CD4-positive, alpha-beta T cell treated with Interleukin-12 subunit alpha and Interleukin-12 subunit beta, for 1 hour (primary cell): ENCODE measurements at regions not wholly inside any gene's neighbourhood (a gene's known extent, or its start where the extent isn't known, plus 50 kb on each side); places are given as distances from the start of the nearest gene placed in this dataset.
"Not testable (repeated sequence)": the region's sequence is repeated elsewhere in the genome, so short reads cannot be mapped to it uniquely, and the experiment has no call there.

Source experiments
- DNase-seq: peaks from one replicate; pipeline ENCODE4 v3.0.0-alpha.2; 2020

- no peak for DNase-seq
Measured at GRCh38 chr4:169885893-169886292, 128.1 kb upstream of the HPF1 start.

DNA sequence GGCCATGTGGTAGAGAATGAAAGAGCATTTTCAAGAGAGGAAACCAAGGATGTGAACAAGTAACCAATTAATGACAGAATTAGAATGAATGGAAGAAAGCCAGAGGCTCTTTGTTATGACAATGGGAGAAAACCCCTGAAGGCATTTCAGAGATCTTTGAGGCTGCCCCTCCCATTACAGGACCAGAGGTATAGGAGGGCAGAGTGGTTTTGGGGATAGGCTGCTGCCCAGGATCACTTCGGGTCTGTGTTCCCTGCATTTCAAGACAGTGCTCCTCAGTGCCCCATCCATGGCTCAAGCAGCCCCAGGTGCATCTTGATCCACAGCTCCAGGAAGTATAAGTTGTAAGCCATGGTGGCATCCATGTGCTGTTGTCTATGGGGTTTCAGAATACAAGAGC, 124.0 kb upstream of the HPF1 start:
- DNase-seq: no peak

DNA sequence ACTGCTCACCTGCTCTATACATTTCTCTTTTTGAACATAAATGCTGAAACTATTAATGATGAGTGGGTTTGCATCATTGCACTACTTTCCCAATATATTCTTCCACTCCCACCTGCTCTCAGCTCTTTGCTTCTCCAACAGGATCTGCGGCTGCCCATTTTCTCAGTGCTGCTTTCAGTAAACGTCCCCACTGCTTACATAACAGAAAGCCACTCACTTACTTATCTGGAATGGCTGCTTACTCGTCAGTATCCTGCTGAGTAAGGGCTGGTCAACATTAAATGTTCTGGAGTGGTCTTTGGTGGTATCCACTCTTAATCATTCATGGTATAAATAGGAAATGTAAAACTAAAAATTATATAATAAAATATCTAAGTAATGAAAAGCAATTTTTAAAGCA, 112.8 kb upstream of the HPF1 start:
- no peak for DNase-seq

DNA sequence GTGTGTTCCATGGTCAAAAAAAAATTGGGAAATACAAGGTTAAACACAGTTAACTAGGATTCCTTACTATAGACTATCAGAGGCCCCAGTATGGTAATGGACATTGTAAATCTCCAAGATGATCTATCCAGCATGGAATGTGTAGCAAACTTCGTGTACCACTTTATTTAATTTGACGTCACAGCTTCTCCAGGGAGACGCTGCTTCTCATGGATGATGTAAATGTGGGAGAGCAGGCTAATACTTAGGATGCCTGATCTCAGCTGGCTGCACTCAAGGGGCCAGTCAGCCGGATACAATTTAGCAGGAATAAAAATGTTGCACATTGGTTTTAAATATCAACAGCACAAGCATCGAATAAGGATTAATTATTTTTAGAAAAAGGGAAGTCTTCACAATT, 111.7 kb upstream of the HPF1 start:
- no peak for DNase-seq

DNA sequence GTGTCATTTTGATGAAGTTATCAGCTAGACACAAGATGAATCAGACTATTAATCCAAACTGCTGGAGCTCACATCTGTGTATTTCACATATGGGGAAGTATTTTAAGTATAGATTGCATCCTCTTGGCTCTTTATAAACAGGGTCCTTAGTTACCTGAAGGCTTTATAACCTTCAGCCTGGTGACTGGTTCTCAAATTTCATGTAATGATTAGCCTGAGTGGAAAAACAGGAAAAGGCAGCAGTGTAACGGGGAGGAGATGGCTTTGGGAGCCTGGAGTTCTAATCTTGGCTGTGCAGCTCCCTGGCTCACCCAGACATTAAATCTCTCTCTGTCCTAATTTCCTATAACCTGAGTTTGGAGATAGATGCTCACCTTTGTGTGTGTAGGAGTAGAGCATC, 103.8 kb upstream of the HPF1 start:
- DNase-seq: no peak

DNA sequence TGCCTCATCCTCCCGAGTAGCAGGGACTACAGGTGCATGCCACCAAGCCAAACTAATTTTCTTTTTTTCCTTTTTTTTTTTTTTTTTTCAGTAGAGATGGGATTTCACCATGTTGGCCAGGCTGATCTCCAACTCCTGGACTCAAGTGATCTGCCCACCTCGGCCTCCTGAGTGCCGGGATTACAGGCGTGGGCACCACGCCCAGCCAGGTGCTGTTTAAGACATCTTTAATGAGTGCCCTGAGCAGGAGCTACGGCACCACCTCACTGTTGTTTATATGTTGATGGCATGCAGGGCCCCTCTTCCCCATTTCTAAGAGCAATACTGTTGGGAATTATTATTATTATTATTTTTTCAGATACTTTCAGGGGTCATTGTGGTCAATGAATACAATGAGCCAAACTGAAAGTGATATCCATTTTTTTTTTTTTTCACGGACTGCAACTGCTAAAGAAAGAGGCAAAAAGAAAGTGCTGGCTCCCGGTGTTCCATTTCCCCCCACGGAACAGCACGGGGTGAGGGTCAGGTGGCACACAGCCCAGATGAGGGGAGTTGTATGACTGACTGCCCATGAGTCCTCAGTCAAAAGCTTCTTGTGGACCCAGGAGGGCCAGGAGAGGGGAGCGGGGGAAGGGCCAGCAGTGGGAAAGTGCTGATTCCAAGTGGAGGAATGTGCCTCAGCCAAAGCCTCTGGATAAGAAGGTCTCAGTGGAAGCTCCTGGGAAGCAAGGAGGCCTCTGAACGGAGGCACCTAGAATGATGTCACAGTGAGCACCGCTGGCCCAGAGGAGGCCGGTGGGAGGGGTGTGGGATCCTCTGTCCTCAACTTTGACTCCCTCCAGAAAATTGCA, 101.8 kb upstream of the HPF1 start:
- DNase-seq: no peak

- no peak for DNase-seq
Measured at GRCh38 chr4:169854090-169854489, 96.3 kb upstream of the HPF1 start.

DNA sequence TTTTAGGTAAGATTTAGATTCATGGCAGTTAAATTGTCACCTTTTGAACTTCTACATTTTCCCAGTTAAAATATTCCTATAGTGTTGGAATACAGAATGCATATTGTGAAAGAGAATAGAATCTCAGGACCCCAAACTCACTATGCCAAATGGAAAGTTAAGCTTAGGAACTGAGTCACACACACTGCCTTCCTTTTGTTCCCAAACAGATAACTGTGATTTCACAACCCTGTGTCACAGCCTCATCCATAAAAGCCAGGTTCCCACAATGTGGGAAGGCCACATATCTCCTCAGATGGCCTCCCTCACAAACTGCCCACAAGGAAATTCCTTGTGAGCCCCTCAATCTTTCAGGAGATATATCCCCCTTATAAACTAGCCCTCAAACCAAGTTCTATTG, 94.7 kb upstream of the HPF1 start:
- no peak for DNase-seq

DNA sequence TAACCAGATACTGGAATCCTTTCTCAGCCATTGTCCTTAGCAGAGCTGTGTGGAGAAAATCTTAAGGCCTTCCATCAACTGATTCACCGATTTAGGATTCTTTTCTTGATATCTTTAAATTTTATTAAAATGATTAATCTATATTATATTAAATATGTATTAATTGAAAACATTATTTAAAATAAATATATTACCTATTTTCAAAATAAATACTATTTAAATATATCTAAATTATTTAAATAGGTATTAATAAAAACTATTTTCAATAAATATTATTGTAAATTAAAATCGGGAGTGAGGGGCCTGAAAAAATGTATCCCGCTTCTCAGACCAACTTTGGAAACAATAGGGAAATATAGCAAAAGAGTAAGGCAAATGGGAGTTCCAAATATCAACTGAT, 94.0 kb upstream of the HPF1 start:
- DNase-seq: no peak

DNA sequence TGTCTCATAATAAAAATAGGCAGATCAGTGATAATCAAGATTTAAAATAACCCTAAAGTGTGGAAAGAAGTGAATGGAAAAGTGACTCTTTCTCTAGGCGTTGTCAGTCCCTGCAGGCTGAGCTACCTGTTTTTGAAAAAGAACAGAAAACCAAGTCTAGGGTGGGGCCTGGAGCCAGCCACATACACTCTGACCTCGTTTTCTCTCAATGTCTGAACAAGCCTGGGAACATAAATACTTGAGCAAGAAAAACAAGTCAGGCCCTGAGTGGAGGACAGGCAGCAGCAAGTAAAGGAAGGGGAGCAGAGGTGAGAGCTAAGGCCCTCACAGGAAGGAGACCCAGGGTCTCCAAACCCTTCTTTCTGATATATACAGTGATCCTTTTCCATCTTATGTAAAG, 91.7 kb upstream of the HPF1 start:
- no peak for DNase-seq

GRCh38 chr4:169848018-169848417, 90.3 kb upstream of the HPF1 start:
- DNase-seq: no peak

DNA sequence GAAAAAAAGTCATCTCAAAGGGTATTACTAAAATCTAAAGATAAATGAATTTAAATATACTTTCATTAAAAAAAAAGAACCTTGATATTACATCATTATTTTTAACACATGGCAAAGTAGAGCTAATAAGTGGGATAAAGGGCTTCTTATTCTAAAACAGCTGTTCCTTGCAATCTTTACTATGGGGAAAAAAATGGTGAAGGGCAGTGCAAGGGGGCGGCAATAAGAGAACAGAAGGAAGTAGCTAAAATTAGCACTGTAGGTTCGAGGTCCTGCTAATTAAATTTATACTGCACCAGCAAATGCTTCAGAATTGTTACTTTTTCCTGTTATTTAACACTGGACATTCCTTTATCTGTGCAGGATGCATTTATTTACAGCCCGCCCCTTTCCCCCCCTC, 89.4 kb upstream of the HPF1 start:
- no peak for DNase-seq

DNA sequence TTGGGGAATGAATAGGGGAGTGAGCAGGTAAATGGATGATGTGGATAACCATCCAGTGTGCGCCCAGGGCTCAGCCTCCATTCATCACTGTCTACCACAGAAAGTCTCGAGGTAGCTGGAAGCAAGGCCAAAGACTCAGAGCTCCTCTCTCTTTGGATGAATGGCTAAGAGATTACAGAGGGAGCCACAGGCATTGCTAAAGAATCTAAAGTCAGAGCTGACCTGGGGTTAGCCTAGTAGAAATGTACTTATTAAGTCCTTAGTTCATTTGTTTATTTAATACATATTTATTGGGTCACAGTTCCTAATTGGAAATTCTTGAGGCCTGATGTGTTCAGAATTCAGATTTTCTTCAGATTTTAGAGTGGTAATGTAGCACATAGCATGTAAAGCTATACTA, 88.7 kb upstream of the HPF1 start:
- DNase-seq: no peak

- DNase-seq: no peak
Measured at GRCh38 chr4:169841776-169842175, 84.0 kb upstream of the HPF1 start.

DNA sequence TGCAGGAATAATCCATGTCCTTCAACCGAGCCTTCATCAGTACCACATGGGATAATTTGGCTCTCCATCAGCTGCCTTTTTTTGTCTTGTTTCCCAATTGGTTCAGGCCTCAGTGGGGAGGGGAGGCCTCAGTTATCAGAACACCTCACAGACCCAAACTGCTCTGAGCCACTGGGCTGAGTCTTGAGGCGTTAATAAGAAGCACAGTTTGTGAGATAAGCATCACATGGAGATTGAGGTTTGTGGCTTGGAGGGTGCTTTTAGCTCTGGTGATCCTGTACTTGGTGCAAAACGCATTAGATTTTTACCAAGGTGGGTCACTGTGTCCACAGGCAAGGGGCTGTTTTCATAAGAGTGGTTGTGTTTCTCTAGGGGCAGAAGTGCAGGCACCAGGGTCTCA, 82.8 kb upstream of the HPF1 start:
- no peak for DNase-seq

DNA sequence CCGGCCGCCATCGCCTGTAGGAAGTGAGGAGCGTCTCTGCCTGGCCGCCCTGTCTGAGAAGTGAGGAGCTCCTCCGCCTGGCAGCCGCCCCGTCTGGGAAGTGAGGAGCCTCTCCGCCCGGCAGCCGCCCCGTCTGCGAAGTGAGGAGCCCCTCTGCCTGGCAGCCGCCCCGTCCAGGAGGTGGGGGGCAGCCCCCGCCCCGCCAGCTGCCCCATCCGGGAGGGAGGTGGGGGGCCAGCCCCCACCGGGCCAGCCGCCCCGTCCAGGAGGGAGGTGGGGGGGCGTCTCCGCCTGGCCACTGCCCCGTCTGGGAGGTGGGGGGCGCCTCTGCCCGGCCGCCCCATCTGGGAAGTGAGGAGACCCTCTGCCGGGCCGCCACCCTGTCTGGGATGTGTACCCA, 70.6 kb upstream of the HPF1 start:
- not testable (repeated sequence) for DNase-seq

- no peak for DNase-seq
Measured at GRCh38 chr4:169826634-169827187, 69.0 kb upstream of the HPF1 start.

DNA sequence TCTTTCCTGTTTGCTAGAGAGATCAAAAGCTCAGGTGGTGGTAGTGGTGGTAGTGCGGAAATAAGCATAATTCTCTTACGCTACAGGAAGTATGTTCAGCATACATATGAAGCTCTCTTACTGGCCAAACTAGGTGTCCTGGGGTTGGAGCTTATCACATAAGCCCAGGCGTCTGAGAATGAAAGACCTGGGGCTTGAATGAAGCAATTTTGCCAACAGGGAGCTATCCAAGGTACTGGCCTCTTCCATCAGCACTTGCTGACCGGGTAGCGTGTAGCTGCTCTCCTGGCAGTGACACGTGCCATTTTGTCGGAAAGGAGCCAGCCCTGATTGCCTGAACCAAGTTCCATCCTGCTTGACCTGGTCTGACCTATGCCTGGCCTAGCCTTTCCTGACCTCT, 65.9 kb upstream of the HPF1 start:
- peak; percentile 20 for DNase-seq

DNA sequence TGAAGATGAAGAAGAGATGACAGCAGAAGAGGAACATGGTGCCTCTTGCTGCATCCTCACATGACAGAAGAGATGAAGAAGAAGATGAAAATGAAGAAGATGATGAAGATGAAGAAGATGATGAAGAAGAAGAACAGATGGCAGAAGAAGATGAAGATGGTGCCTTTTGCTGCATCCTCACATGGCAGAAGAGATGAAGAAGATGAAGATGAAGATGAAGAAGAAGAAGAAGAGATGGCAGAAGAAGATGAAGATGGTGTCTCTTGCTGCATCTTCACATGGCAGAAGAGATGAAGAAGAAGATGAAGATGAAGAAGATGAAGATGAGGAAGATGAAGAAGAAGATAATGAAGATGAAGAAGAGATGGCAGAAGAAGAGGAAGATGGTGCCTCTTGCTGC, 63.7 kb upstream of the HPF1 start:
- no peak for DNase-seq

DNA sequence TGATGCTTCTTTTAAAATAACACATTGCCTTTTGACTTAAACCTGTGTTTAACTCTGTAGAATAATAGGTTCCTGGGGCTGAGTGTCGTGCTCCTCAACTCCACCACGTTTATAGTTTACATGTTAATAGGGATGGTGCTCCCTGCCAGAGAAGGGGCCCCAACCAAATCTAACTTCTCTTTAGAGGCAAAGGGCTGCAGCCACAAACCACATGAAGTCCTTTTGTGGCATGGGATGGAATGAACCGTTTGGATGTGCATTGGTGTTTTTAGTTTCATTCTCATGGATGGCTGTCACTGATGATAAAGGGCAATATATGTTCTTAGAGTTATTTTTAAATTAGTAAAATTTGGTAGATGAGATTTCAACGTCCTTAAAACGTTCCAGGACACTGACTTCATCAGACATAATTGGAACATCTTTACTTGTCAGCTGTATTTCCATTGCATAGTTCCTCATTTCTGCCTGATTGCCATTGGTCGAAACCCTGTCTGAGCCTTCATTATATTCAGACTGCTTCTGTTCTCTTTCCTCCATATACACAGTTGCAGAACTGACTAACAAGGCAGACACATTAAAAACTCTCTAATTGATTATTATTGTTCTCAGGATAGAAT, 60.4 kb upstream of the HPF1 start:
- DNase-seq: no peak

DNA sequence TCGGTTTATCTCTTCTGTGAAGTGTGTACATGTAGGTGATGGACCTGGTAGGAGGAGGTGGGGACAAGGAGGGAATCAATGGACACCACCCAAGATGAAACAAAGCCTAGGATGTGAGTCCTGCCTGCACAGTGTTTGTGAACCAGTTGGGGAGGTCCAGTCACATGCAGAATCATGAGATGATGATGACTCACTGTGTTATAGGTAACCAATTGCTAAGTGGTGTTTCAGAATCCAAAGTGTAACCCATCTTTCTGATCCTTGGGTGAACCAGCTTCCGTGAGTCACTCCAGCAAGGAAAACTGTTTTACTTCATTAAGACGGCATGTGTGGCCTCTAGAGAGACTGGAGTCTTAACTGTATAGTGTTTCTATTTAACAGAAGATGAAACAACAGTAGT, 57.9 kb upstream of the HPF1 start:
- no peak for DNase-seq

- DNase-seq: no peak
Measured at GRCh38 chr4:169811476-169811875, 53.7 kb upstream of the HPF1 start.

DNA sequence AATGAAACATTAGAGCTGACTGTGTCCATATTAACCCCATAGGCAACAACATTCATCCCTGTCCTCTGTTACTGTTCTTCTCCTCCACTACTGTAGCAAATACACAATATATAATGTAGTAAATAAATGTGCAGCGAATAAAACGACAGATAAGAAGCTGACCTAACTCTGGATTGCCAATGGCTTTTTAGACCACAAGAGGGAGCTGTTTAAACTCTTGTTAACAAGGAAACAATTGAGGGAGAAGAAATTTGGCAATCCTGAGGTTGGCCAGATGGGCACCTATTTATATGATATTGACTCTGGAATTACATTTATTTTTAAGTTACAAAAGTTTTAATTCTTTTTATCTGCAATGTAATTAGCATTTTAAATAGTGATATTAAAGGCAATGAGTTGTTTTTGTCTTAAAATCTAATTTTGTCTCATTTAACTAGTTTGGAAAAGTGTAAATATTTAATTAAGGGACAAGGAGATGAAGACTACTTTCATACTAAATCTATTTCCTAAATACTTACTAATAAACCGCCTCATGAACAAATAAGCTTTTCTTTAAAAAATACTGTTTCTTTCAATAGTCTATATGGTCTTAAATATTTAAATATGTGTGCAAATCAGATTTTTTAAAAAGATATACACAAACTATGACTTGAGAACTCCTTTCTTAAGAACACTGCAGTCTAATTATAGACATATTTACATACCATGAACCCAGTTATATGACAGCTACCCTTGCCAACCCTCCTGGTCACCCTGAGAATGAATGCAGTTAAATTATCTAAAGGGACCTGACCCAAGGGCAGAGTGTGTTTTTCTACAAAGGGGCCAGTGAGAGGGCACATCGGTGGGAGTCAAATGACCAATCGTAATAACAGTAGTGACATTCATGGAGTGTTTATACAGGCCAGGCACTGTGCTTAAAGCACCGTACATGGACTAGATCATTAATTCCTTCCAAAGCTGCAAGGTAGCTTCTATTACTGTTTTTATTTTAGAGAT, 52.9 kb upstream of the HPF1 start:
- DNase-seq: peak; percentile 61
